HUES64 (cell line): ENCODE measurements at regions not wholly inside any gene's neighbourhood (a gene's known extent, or its start where the extent isn't known, plus 50 kb on each side); places are given as distances from the start of the nearest gene placed in this dataset.

ENCODE experiments used
- H3K27ac ChIP-seq: 2 replicates; pipeline ENCODE4 v1.7.0; 2013; ENCODE audit warnings: low read depth, low read length, inconsistent platforms
- H3K27me3 ChIP-seq: 2 replicates; pipeline ENCODE4 v1.6.1; 2013; ENCODE audit warnings: mild to moderate bottlenecking, low read length; ENCODE audit not compliant: insufficient read depth
- H3K36me3 ChIP-seq: 2 replicates; pipeline ENCODE4 v1.6.1; 2013; ENCODE audit warnings: mild to moderate bottlenecking, low read length; ENCODE audit not compliant: insufficient read depth
- H3K4me1 ChIP-seq: 2 replicates; pipeline ENCODE4 v1.6.1; 2013; ENCODE audit warnings: mild to moderate bottlenecking, low read length, moderate library complexity; ENCODE audit not compliant: insufficient read depth
- H3K4me3 ChIP-seq: 2 replicates; pipeline ENCODE4 v1.5.1; 2013; ENCODE audit warnings: mild to moderate bottlenecking, low read length, moderate library complexity
- H3K9ac ChIP-seq: 2 replicates; pipeline ENCODE4 v1.6.1; 2013; ENCODE audit warnings: mild to moderate bottlenecking, low read depth, low read length
- H3K9me3 ChIP-seq: 2 replicates; pipeline ENCODE4 v1.6.1; 2013; ENCODE audit warnings: low read depth, low read length; ENCODE audit not compliant: insufficient read depth
- WGBS: fragments of 150-250, 120-280 bp; methylation state at CpG from one replicate; pipeline ENCODE4 v1.1.7; 2013; ENCODE audit warnings: missing lambda C conversion rate; 5-methylcytosine and 5-hydroxymethylcytosine counted together

- WGBS: 73% methylated on average over 1 of the region's 1 CpG
These were observed 506.9 kb downstream of the TLE1 start for GRCh38 chr9:81182431-81182830.

GRCh38 chr9:81174023-81174422 is 515.3 kb downstream of the TLE1 start:
- Histone ChIP-seq H3K27ac (no peak overlapping the region), H3K36me3 (no peaks in the 10 kb centered on the region), H3K9ac (no peak overlapping the region), H3K27me3 (no peaks in the 10 kb centered on the region), H3K4me3 (no peak overlapping the region), H3K9me3 (peaks cover 10% of the 10 kb centered on the region; the same call in 1 of the 2 replicates), H3K4me1 (no peaks in the 10 kb centered on the region)
- 85% methylated on average over 2 of the region's 3 CpGs for WGBS

More at GRCh38 chr9:81182431-81182830, 506.9 kb downstream of the TLE1 start:
- Histone ChIP-seq H3K4me3 (no peak overlapping the region), H3K36me3 (no peaks in the 10 kb centered on the region), H3K4me1 (no peaks in the 10 kb centered on the region), H3K9me3 (peaks cover 4% of the 10 kb centered on the region; the same call in 1 of the 2 replicates), H3K9ac (no peak overlapping the region), H3K27me3 (no peaks in the 10 kb centered on the region), H3K27ac (no peak overlapping the region)

GRCh38 chr9:81171689-81172088 is 517.7 kb downstream of the TLE1 start:
- Histone ChIP-seq H3K36me3 (no peaks in the 10 kb centered on the region), H3K27me3 (no peaks in the 10 kb centered on the region), H3K27ac (no peak overlapping the region), H3K9ac (no peak overlapping the region), H3K9me3 (peaks cover 6% of the 10 kb centered on the region; the same call in 1 of the 2 replicates), H3K4me1 (no peaks in the 10 kb centered on the region), H3K4me3 (no peak overlapping the region)
- WGBS: 100% methylated on average over 1 of the region's 2 CpGs

- Histone ChIP-seq H3K27me3 (no peaks in the 10 kb centered on the region), H3K4me3 (no peak overlapping the region), H3K4me1 (0 out of 2 replicates have a peak, but pooled peaks cover 5% of the 10 kb centered on the region), H3K9ac (no peak overlapping the region), H3K36me3 (no peaks in the 10 kb centered on the region), H3K27ac (no peak overlapping the region), H3K9me3 (no peaks in the 10 kb centered on the region)
- WGBS: 94% methylated on average over 11 of the region's 11 CpGs
These were observed 527.0 kb downstream of the TLE1 start for GRCh38 chr9:81162361-81162760.

- Histone ChIP-seq H3K27ac (no peak overlapping the region), H3K4me1 (0 out of 2 replicates have a peak, but pooled peaks cover 5% of the 10 kb centered on the region), H3K4me3 (no peak overlapping the region), H3K9me3 (no peaks in the 10 kb centered on the region), H3K9ac (no peak overlapping the region), H3K27me3 (no peaks in the 10 kb centered on the region), H3K36me3 (no peaks in the 10 kb centered on the region)
These were observed 533.0 kb downstream of the TLE1 start for GRCh38 chr9:81156381-81156780.

- Histone ChIP-seq H3K27me3 (no peaks in the 10 kb centered on the region), H3K36me3 (no peaks in the 10 kb centered on the region), H3K4me1 (no peaks in the 10 kb centered on the region), H3K9me3 (no peaks in the 10 kb centered on the region), H3K27ac (no peak overlapping the region), H3K4me3 (no peak overlapping the region), H3K9ac (no peak overlapping the region)
- 80% methylated on average over 2 of the region's 2 CpGs for WGBS
These were observed 539.2 kb downstream of the TLE1 start for GRCh38 chr9:81150016-81150625.

GRCh38 chr9:81146684-81147337 is 542.5 kb downstream of the TLE1 start:
- H3K27ac ChIP-seq: no peak overlapping the region
- 92% methylated on average over 4 of the region's 4 CpGs for WGBS
- H3K27me3 ChIP-seq: no peaks in the 10 kb centered on the region
- H3K4me3 ChIP-seq: no peak overlapping the region
- no peaks in the 10 kb centered on the region for H3K36me3 ChIP-seq
- H3K4me1 ChIP-seq: no peaks in the 10 kb centered on the region
- no peak overlapping the region for H3K9ac ChIP-seq
- no peaks in the 10 kb centered on the region for H3K9me3 ChIP-seq

DNA sequence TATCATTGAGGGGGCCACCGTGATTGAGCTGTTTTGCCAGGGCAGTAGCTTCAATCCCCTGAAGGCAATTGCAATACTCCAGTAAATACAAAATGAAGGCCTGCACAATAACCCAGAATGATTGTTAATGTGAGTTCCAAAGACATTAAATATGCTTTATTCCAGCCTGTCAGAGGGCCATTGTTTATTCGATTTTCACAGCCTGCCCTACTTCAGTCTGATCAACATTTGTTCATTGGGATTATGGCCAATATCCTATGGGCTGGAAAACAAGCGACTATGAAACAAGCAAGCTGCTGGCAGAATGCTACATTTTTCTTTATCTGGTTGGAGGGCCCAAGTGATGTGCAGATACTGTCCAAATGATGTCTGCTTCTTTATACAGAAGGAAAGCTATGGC is 543.1 kb downstream of the TLE1 start:
- H3K4me1 ChIP-seq: no peaks in the 10 kb centered on the region
- no peaks in the 10 kb centered on the region for H3K36me3 ChIP-seq
- H3K27ac ChIP-seq: no peak overlapping the region
- no peak overlapping the region for H3K9ac ChIP-seq
- no peaks in the 10 kb centered on the region for H3K27me3 ChIP-seq
- no peak overlapping the region for H3K4me3 ChIP-seq
- H3K9me3 ChIP-seq: no peaks in the 10 kb centered on the region
- 92% methylated on average over 3 of the region's 3 CpGs for WGBS

- Histone ChIP-seq H3K27me3 (no peaks in the 10 kb centered on the region), H3K4me1 (no peaks in the 10 kb centered on the region), H3K9ac (no peak overlapping the region), H3K36me3 (no peaks in the 10 kb centered on the region), H3K9me3 (no peaks in the 10 kb centered on the region), H3K4me3 (no peak overlapping the region), H3K27ac (no peak overlapping the region)
- WGBS: 87% methylated on average over 10 of the region's 10 CpGs
These were observed 543.9 kb downstream of the TLE1 start for GRCh38 chr9:81145331-81145963.

GRCh38 chr9:81141961-81142360 is 547.4 kb downstream of the TLE1 start:
- H3K4me1 ChIP-seq: no peaks in the 10 kb centered on the region
- no peak overlapping the region for H3K9ac ChIP-seq

GRCh38 chr9:81137976-81138568 is 551.3 kb downstream of the TLE1 start:
- no peaks in the 10 kb centered on the region for H3K27me3 ChIP-seq
- 98% methylated on average over 2 of the region's 2 CpGs for WGBS
- H3K4me3 ChIP-seq: no peak overlapping the region
- H3K36me3 ChIP-seq: no peaks in the 10 kb centered on the region
- H3K27ac ChIP-seq: no peak overlapping the region
- no peaks in the 10 kb centered on the region for H3K4me1 ChIP-seq
- H3K9ac ChIP-seq: no peak overlapping the region
- no peaks in the 10 kb centered on the region for H3K9me3 ChIP-seq

More at GRCh38 chr9:81141961-81142360, 547.4 kb downstream of the TLE1 start:
- 76% methylated on average over 1 of the region's 1 CpG for WGBS
- Histone ChIP-seq H3K27ac (no peak overlapping the region), H3K36me3 (no peaks in the 10 kb centered on the region), H3K4me3 (no peak overlapping the region), H3K9me3 (no peaks in the 10 kb centered on the region), H3K27me3 (no peaks in the 10 kb centered on the region)
